CD14-positive monocyte (primary cell): ENCODE measurements at regions not wholly inside any gene's neighbourhood (a gene's known extent, or its start where the extent isn't known, plus 50 kb on each side); places are given as distances from the start of the nearest gene placed in this dataset.

ENCODE experiments used
- DNase-seq, 3 donors: peaks; one replicate each; pipeline ENCODE4 v3.0.0-alpha.2; 2011 to 2022
- H2AFZ ChIP-seq: 2 replicates; pipeline ENCODE4 v1.6.0; 2012; ENCODE audit warnings: mild to moderate bottlenecking, low read depth, low read length, inconsistent platforms; ENCODE audit not compliant: insufficient read depth, poor library complexity, severe bottlenecking
- H3K27ac ChIP-seq, 2 donors: 1 replicate in 1 of 2; 2 replicates in 1 of 2; pipeline ENCODE4 v1.5.1; 2012 to 2013; ENCODE audit warnings: low read length in 2 of 2, control low read depth in 1 of 2, inconsistent platforms in 1 of 2, low read depth in 1 of 2, mild to moderate bottlenecking in 1 of 2
- H3K27me3 ChIP-seq, 2 donors: one replicate each; pipeline versions ENCODE4 v1.6.0 to v1.6.1; 2011 to 2013; ENCODE audit warnings: low read length in 2 of 2; ENCODE audit not compliant: control insufficient read depth in 2 of 2, insufficient read depth in 2 of 2
- H3K36me3 ChIP-seq, 2 donors: replicated peaks in 1 of 2; 1 replicate in 1 of 2; 2 replicates in 1 of 2; pipeline versions ENCODE4 v1.5.1 to v1.6.1; 2012 to 2013; ENCODE audit warnings: low read length in 2 of 2, control low read depth in 1 of 2, inconsistent platforms in 1 of 2, mild to moderate bottlenecking in 1 of 2; ENCODE audit not compliant: insufficient read depth in 2 of 2, control insufficient read depth in 1 of 2
- H3K4me1 ChIP-seq, 2 donors: 1 replicate in 1 of 2; 2 replicates in 1 of 2; pipeline versions ENCODE4 v1.5.1 to v1.6.1; 2012 to 2013; ENCODE audit warnings: low read length in 2 of 2, control low read depth in 1 of 2, inconsistent platforms in 1 of 2, mild to moderate bottlenecking in 1 of 2, moderate library complexity in 1 of 2; ENCODE audit not compliant: insufficient read depth in 2 of 2, control insufficient read depth in 1 of 2
- H3K4me2 ChIP-seq: replicated peaks from 2 replicates; pipeline ENCODE3; 2012; ENCODE audit warnings: low read length, moderate library complexity, mild to moderate bottlenecking; ENCODE audit not compliant: poor library complexity, severe bottlenecking; ENCODE audit errors: extremely low read depth
- H3K4me3 ChIP-seq, 3 experiments: fragments of 200-600 bp in 1 of 3; sonication (generic) in 1 of 3; replicated peaks in 1 of 3; 1 replicate in 2 of 3; 2 replicates in 1 of 3; pipeline ENCODE4 v1.5.1; 2011 to 2013; ENCODE audit warnings: low read length in 3 of 3, mild to moderate bottlenecking in 3 of 3, control low read depth in 2 of 3, low read depth in 2 of 3, inconsistent platforms in 1 of 3, moderate library complexity in 1 of 3
- H3K79me2 ChIP-seq: 2 replicates; pipeline ENCODE4 v1.6.0; 2012; ENCODE audit warnings: mild to moderate bottlenecking, control low read depth, inconsistent platforms, low read length, moderate library complexity; ENCODE audit not compliant: insufficient read depth
- H3K9ac ChIP-seq: 2 replicates; pipeline ENCODE4 v1.6.0; 2017; ENCODE audit warnings: low read length, mild to moderate bottlenecking; ENCODE audit not compliant: insufficient read depth, poor library complexity, severe bottlenecking
- H3K9me3 ChIP-seq, 2 donors: replicated peaks in 1 of 2; 1 replicate in 1 of 2; 2 replicates in 1 of 2; pipeline versions ENCODE4 v1.5.1 to v1.6.1; 2012 to 2013; ENCODE audit warnings: low read length in 2 of 2, control low read depth in 1 of 2; ENCODE audit not compliant: control insufficient read depth in 1 of 2, insufficient read depth in 1 of 2
- H4K20me1 ChIP-seq: 2 replicates; pipeline ENCODE4 v1.6.0; 2012; ENCODE audit warnings: mild to moderate bottlenecking, low read length, control low read depth, moderate library complexity; ENCODE audit not compliant: insufficient read depth
- H3K27ac Mint-ChIP-seq, 7 donors: one replicate each; pipeline ENCODE4 v1.8.0; 2020; ENCODE audit warnings: mild to moderate bottlenecking in 7 of 7, mixed read lengths in 7 of 7, moderate library complexity in 6 of 7, inconsistent platforms in 2 of 7
- H3K27me3 Mint-ChIP-seq, 3 donors: one replicate each; pipeline ENCODE4 v1.8.0; 2021 to 2022; ENCODE audit warnings: low read depth in 3 of 3, mild to moderate bottlenecking in 3 of 3, mixed read lengths in 3 of 3, moderate library complexity in 3 of 3, inconsistent platforms in 1 of 3
- H3K36me3 Mint-ChIP-seq, 2 donors: one replicate each; pipeline ENCODE4 v1.8.0; 2020; ENCODE audit warnings: mixed read lengths in 2 of 2, inconsistent platforms in 1 of 2, mild to moderate bottlenecking in 1 of 2
- H3K4me1 Mint-ChIP-seq: one replicate; pipeline ENCODE4 v1.8.0; 2020; ENCODE audit warnings: mild to moderate bottlenecking, mixed read lengths
- H3K4me3 Mint-ChIP-seq, 2 donors: one replicate each; pipeline ENCODE4 v1.8.0; 2020; ENCODE audit warnings: mild to moderate bottlenecking in 2 of 2, mixed read lengths in 2 of 2, moderate library complexity in 1 of 2
- H3K9me3 Mint-ChIP-seq, 7 donors: one replicate each; pipeline ENCODE4 v1.8.0; 2020 to 2022; ENCODE audit warnings: mixed read lengths in 7 of 7, mild to moderate bottlenecking in 6 of 7, moderate library complexity in 6 of 7, inconsistent platforms in 2 of 7
- CTCF ChIP-seq: fragments of 200-600 bp; IDR thresholded peaks from one replicate; pipeline ENCODE4 v1.8.0; 2022; ENCODE audit warnings: antibody characterized with exemption, mild to moderate bottlenecking
- WGBS: methylation state at CpG from one replicate; pipeline ENCODE4 v1.1.5; 2013; ENCODE audit warnings: missing lambda C conversion rate; ENCODE audit not compliant: insufficient coverage; 5-methylcytosine and 5-hydroxymethylcytosine counted together
- intact Hi-C, 2 donors: fragments of 100-400 bp; cut with micrococcal nuclease; formaldehyde crosslinking; loops; one replicate each; pipeline versions ENCODE4 v1.15.0 to v1.15.1; 2023

DNA sequence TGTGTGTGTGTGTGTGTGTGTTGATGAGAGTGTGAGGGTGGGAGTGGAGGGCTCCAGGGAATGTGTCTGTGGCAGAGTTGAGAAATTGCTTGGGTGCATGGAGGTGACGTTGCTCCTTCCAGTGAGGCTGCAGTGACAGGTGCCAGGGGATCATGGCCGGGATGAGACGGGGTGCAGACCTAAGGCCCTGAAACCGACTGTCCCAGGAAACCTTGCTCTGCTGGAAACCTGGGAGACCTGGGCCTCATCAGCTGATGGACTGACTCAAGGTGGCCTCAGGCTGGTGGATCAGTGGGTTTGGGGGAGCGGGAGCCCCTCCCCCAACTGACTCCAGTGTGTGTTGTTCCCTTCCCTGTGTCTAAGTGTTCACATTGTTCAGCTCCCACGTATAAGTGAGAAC is 56.6 kb downstream of the INHBB start:
- 88% methylated on average over 4 of the region's 6 CpGs for WGBS

GRCh38 chr2:120403261-120403660 is 57.3 kb downstream of the INHBB start:
- no peak for TF ChIP-seq CTCF
- no peak for DNase-seq
- H3K4me3 ChIP-seq, result no peak overlapping the region
- Mint-ChIP-seq H3K4me3 (no peak overlapping the region), H3K36me3 (no peaks in the 10 kb centered on the region), H3K27ac (no peak overlapping the region), H3K27me3 (peaks cover 7 to 11% (median 9%) of the 10 kb centered on the region in 3 donors), H3K9me3 (peaks cover 0 to 9% (median 4%) of the 10 kb centered on the region in 7 donors), H3K4me1 (no peaks in the 10 kb centered on the region)
- no peak overlapping the region for H2AFZ ChIP-seq
- 78% methylated on average over 5 of the region's 5 CpGs for WGBS
- no peak overlapping the region for H3K4me2 ChIP-seq
- H3K4me1 ChIP-seq, result no peaks in the 10 kb centered on the region
- H4K20me1 ChIP-seq, result no peaks in the 10 kb centered on the region
- H3K27me3 ChIP-seq, result no peaks in the 10 kb centered on the region
- H3K9me3 ChIP-seq, result no peaks in the 10 kb centered on the region
- intact Hi-C loops, result no loop called here
- no peaks in the 10 kb centered on the region for H3K79me2 ChIP-seq
- H3K36me3 ChIP-seq, result no peaks in the 10 kb centered on the region
- no peak overlapping the region for H3K27ac ChIP-seq
- H3K9ac ChIP-seq, result no peak overlapping the region

More for the DNA sequence above, 56.6 kb downstream of the INHBB start:
- Histone ChIP-seq H3K27ac (no peak overlapping the region), H3K9ac (no peak overlapping the region), H4K20me1 (no peaks in the 10 kb centered on the region), H3K4me2 (no peak overlapping the region), H3K79me2 (no peaks in the 10 kb centered on the region), H3K4me1 (no peaks in the 10 kb centered on the region), H2AFZ (no peak overlapping the region), H3K9me3 (no peaks in the 10 kb centered on the region), H3K27me3 (no peaks in the 10 kb centered on the region), H3K4me3 (no peak overlapping the region), H3K36me3 (no peaks in the 10 kb centered on the region)
- H3K4me3 Mint-ChIP-seq, result no peak overlapping the region
- no peaks in the 10 kb centered on the region for H3K4me1 Mint-ChIP-seq
- intact Hi-C loops, result no loop called here
- no peak for DNase-seq
- peaks cover 0 to 4% (median 3%) of the 10 kb centered on the region in 7 donors for H3K9me3 Mint-ChIP-seq
- TF ChIP-seq CTCF, result no peak
- H3K27ac Mint-ChIP-seq, result no peak overlapping the region
- no peaks in the 10 kb centered on the region for H3K36me3 Mint-ChIP-seq
- peaks cover 7 to 11% (median 11%) of the 10 kb centered on the region in 3 donors for H3K27me3 Mint-ChIP-seq
